GM23338 (cell line): ENCODE measurements at regions not wholly inside any gene's neighbourhood (a gene's known extent, or its start where the extent isn't known, plus 50 kb on each side); places are given as distances from the start of the nearest gene placed in this dataset.

Experiments used
- ATAC-seq: fragments of 200-7000 bp; cut with Tn5 transposase; 3 replicates; pipeline ENCODE4 v1.9.1; 2020
- DNase-seq: peaks from one replicate; pipeline ENCODE4 v3.0.0-alpha.2; 2015; ENCODE audit warnings: low spot score
- H2AFZ ChIP-seq: fragments of 200-600 bp; sonication (generic); 2 replicates; pipeline ENCODE4 v1.8.0; 2016; ENCODE audit warnings: antibody characterized with exemption, mild to moderate bottlenecking, moderate library complexity
- H3F3A ChIP-seq: fragments of 200-600 bp; sonication (generic); replicated peaks from 2 replicates; pipeline ENCODE4 v1.8.0; 2017; ENCODE audit warnings: antibody characterized with exemption, mixed run types, low read depth
- H3K27ac ChIP-seq: fragments of 200-600 bp; sonication (generic); 2 replicates; pipeline ENCODE4 v1.6.1; 2016; ENCODE audit warnings: low read depth
- H3K27me3 ChIP-seq: fragments of 200-600 bp; sonication (generic); 2 replicates; pipeline ENCODE4 v1.8.0; 2016; ENCODE audit warnings: mild to moderate bottlenecking, mixed run types, moderate library complexity; ENCODE audit not compliant: insufficient read depth
- H3K36me3 ChIP-seq: fragments of 200-600 bp; sonication (generic); 2 replicates; pipeline ENCODE4 v1.8.0; 2016; ENCODE audit warnings: mild to moderate bottlenecking; ENCODE audit not compliant: insufficient read depth
- H3K4me1 ChIP-seq: fragments of 200-600 bp; sonication (generic); 2 replicates; pipeline ENCODE4 v1.8.0; 2016; ENCODE audit warnings: mild to moderate bottlenecking, moderate library complexity; ENCODE audit not compliant: insufficient read depth
- H3K4me2 ChIP-seq: fragments of 200-600 bp; sonication (generic); 2 replicates; pipeline ENCODE4 v1.7.1; 2017; ENCODE audit warnings: mixed run types
- H3K4me3 ChIP-seq: fragments of 200-600 bp; sonication (generic); 2 replicates; pipeline ENCODE4 v1.6.1; 2016; ENCODE audit warnings: mixed run types
- H3K79me2 ChIP-seq: fragments of 200-600 bp; sonication (generic); replicated peaks from 2 replicates; pipeline ENCODE4 v1.8.0; 2017; ENCODE audit warnings: mild to moderate bottlenecking; ENCODE audit not compliant: insufficient read depth
- H3K9me2 ChIP-seq: fragments of 200-600 bp; sonication (generic); 2 replicates; pipeline ENCODE4 v1.8.0; 2017; ENCODE audit not compliant: insufficient read depth
- H4K20me1 ChIP-seq: fragments of 200-600 bp; sonication (generic); replicated peaks from 2 replicates; pipeline ENCODE4 v1.8.0; 2017; ENCODE audit warnings: mild to moderate bottlenecking; ENCODE audit not compliant: insufficient read depth
- H3K27ac Mint-ChIP-seq: 2 replicates; pipeline ENCODE4 v1.8.0; 2020; ENCODE audit warnings: inconsistent platforms, mild to moderate bottlenecking, moderate library complexity, mixed read lengths
- H3K27me3 Mint-ChIP-seq: 3 replicates; pipeline ENCODE4 v1.8.0; 2022; ENCODE audit warnings: low read depth, mild to moderate bottlenecking, moderate library complexity, mixed read lengths, inconsistent platforms; ENCODE audit not compliant: insufficient read depth, poor library complexity
- H3K36me3 Mint-ChIP-seq: 3 replicates; pipeline ENCODE4 v1.8.0; 2021; ENCODE audit warnings: low read depth, mild to moderate bottlenecking, inconsistent platforms, moderate library complexity, mixed read lengths
- H3K4me1 Mint-ChIP-seq: 3 replicates; pipeline ENCODE4 v1.8.0; 2020; ENCODE audit warnings: mild to moderate bottlenecking, inconsistent platforms, mixed read lengths
- H3K4me3 Mint-ChIP-seq: 3 replicates; pipeline ENCODE4 v1.8.0; 2021; ENCODE audit warnings: moderate library complexity, mild to moderate bottlenecking, inconsistent platforms, mixed read lengths
- H3K9me3 Mint-ChIP-seq: 3 replicates; pipeline ENCODE4 v1.8.0; 2020; ENCODE audit warnings: moderate library complexity, mild to moderate bottlenecking, inconsistent platforms, mixed read lengths
- JUNB ChIP-seq: IDR thresholded peaks from one replicate; pipeline ENCODE4 v1.6.1; 2016; ENCODE audit warnings: antibody characterized with exemption; ENCODE audit not compliant: unreplicated experiment
- ZNF331 ChIP-seq: fragments of 250-450 bp; sonication (Bioruptor Pico); IDR thresholded peaks from 2 replicates; pipeline ENCODE4 v1.5.0; 2020; ENCODE audit warnings: low read depth, mild to moderate bottlenecking, moderate library complexity
- TF ChIP-seq, protein P1 (sequence below), 2 experiments: fragments of 200-600 bp in 1 of 2; sonication (generic) in 1 of 2; conservative IDR thresholded peaks; 2 replicates each; pipeline versions ENCODE4 v1.5.1 to v1.6.1; 2016 to 2017; ENCODE audit warnings: antibody characterized with exemption in 2 of 2, low read depth in 2 of 2, mild to moderate bottlenecking in 2 of 2, moderate library complexity in 1 of 2
- TF ChIP-seq, protein P2 (sequence below): fragments of 250-450 bp; sonication (Bioruptor Pico); IDR thresholded peaks from 2 replicates; pipeline ENCODE4 v1.5.0; 2020; ENCODE audit warnings: mild to moderate bottlenecking, moderate library complexity
- TF ChIP-seq, protein P3 (sequence below): IDR thresholded peaks from 2 replicates; pipeline ENCODE4 v1.6.1; 2016; ENCODE audit warnings: antibody characterized with exemption

DNA sequence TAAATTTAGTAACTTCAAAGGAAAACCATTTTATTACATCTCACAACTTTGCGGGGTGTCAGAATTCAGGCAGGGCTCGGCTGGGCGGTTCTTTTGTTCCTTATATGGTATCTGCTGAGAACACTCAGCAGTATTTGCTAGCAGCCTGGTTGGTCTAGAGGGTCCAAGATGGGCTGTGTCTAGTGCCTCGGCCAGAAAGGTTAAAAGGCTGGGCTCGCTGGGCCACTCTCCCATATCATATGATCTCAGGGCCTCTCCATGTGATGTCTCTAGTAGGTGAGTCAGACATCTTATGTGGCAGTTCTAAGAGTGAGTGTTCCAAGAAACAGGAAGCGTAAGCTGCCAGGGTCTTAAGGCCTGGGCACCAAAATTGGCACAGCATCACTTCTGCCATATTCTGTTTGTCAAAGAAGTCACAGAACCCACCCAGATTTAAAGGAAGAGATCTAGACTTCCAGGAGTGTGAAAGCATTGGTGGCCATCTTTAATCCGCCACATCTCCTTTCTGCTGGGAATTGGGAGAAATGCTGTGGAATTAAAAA, 100.9 kb upstream of the ATP6AP2 start:
- Mint-ChIP-seq H3K4me3 (no peak overlapping the region), H3K27me3 (peaks cover 8% of the 10 kb centered on the region), H3K27ac (no peak overlapping the region), H3K4me1 (peaks cover 29% of the 10 kb centered on the region; the same call in 2 of the 3 replicates), H3K9me3 (peaks cover 3% of the 10 kb centered on the region; the same call in 1 of the 3 replicates), H3K36me3 (no peaks in the 10 kb centered on the region)
- DNase-seq = no peak
- Histone ChIP-seq H3K79me2 (no peaks in the 10 kb centered on the region), H3K9me2 (no peaks in the 10 kb centered on the region), H3K36me3 (no peaks in the 10 kb centered on the region), H3K27ac (no peak overlapping the region), H3K27me3 (no peaks in the 10 kb centered on the region), H3K4me2 (no peak overlapping the region), H3K4me3 (no peak overlapping the region), H2AFZ (no peak overlapping the region), H3F3A (no peaks in the 10 kb centered on the region), H3K4me1 (peaks cover 10% of the 10 kb centered on the region; the same call in 1 of the 2 replicates), H4K20me1 (no peaks in the 10 kb centered on the region)
- no peak for ATAC-seq
- TF ChIP-seq ZNF331 (CRISPR knock-in tag) (peak; percentile 60), JUNB (no peak)

DNA sequence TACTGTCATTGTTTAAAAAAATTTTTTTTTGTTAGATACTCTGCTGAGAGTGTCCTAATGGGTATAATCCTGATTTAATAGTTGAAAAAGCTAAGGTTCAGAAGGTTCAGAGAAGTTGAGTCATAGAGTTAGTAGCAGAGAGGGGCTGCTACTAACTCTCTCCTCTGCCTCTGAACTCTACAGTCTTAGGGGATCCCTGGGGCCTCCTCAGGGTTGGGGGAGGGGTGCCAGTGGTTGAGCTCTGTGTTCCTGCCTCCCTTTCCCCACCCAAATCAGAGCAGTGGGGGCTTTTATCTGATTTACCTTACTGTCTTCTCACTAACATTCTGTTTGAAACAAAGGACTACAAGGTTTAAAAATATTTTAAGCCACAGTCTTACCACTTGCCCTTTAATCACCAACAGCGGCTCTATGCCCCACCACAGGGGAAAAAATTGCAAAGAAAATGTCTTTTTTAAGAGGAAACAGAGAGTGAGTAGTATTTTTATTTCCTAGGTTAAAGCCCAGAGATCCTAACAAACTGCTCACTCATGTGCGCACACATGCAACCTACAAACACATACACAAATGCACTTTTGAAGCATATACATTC, 102.2 kb upstream of the ATP6AP2 start:
- Histone ChIP-seq H2AFZ (no peak overlapping the region), H4K20me1 (no peaks in the 10 kb centered on the region), H3K9me2 (no peaks in the 10 kb centered on the region), H3K27me3 (no peaks in the 10 kb centered on the region), H3K27ac (no peak overlapping the region), H3F3A (no peaks in the 10 kb centered on the region; the same call in 1 of the 2 replicates), H3K36me3 (no peaks in the 10 kb centered on the region), H3K79me2 (no peaks in the 10 kb centered on the region), H3K4me1 (peaks cover 13% of the 10 kb centered on the region; the same call in 1 of the 2 replicates), H3K4me3 (no peak overlapping the region), H3K4me2 (no peak overlapping the region)
- H3K4me3 Mint-ChIP-seq = no peak overlapping the region
- no peak for TF ChIP-seq JUNB
- TF ChIP-seq, protein P1, sequence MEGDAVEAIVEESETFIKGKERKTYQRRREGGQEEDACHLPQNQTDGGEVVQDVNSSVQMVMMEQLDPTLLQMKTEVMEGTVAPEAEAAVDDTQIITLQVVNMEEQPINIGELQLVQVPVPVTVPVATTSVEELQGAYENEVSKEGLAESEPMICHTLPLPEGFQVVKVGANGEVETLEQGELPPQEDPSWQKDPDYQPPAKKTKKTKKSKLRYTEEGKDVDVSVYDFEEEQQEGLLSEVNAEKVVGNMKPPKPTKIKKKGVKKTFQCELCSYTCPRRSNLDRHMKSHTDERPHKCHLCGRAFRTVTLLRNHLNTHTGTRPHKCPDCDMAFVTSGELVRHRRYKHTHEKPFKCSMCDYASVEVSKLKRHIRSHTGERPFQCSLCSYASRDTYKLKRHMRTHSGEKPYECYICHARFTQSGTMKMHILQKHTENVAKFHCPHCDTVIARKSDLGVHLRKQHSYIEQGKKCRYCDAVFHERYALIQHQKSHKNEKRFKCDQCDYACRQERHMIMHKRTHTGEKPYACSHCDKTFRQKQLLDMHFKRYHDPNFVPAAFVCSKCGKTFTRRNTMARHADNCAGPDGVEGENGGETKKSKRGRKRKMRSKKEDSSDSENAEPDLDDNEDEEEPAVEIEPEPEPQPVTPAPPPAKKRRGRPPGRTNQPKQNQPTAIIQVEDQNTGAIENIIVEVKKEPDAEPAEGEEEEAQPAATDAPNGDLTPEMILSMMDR (conservative IDR thresholded peaks at IDR 0.05; ENCODE audit: low read depth in 2 of 2) = no peak
- TF ChIP-seq, protein P2, sequence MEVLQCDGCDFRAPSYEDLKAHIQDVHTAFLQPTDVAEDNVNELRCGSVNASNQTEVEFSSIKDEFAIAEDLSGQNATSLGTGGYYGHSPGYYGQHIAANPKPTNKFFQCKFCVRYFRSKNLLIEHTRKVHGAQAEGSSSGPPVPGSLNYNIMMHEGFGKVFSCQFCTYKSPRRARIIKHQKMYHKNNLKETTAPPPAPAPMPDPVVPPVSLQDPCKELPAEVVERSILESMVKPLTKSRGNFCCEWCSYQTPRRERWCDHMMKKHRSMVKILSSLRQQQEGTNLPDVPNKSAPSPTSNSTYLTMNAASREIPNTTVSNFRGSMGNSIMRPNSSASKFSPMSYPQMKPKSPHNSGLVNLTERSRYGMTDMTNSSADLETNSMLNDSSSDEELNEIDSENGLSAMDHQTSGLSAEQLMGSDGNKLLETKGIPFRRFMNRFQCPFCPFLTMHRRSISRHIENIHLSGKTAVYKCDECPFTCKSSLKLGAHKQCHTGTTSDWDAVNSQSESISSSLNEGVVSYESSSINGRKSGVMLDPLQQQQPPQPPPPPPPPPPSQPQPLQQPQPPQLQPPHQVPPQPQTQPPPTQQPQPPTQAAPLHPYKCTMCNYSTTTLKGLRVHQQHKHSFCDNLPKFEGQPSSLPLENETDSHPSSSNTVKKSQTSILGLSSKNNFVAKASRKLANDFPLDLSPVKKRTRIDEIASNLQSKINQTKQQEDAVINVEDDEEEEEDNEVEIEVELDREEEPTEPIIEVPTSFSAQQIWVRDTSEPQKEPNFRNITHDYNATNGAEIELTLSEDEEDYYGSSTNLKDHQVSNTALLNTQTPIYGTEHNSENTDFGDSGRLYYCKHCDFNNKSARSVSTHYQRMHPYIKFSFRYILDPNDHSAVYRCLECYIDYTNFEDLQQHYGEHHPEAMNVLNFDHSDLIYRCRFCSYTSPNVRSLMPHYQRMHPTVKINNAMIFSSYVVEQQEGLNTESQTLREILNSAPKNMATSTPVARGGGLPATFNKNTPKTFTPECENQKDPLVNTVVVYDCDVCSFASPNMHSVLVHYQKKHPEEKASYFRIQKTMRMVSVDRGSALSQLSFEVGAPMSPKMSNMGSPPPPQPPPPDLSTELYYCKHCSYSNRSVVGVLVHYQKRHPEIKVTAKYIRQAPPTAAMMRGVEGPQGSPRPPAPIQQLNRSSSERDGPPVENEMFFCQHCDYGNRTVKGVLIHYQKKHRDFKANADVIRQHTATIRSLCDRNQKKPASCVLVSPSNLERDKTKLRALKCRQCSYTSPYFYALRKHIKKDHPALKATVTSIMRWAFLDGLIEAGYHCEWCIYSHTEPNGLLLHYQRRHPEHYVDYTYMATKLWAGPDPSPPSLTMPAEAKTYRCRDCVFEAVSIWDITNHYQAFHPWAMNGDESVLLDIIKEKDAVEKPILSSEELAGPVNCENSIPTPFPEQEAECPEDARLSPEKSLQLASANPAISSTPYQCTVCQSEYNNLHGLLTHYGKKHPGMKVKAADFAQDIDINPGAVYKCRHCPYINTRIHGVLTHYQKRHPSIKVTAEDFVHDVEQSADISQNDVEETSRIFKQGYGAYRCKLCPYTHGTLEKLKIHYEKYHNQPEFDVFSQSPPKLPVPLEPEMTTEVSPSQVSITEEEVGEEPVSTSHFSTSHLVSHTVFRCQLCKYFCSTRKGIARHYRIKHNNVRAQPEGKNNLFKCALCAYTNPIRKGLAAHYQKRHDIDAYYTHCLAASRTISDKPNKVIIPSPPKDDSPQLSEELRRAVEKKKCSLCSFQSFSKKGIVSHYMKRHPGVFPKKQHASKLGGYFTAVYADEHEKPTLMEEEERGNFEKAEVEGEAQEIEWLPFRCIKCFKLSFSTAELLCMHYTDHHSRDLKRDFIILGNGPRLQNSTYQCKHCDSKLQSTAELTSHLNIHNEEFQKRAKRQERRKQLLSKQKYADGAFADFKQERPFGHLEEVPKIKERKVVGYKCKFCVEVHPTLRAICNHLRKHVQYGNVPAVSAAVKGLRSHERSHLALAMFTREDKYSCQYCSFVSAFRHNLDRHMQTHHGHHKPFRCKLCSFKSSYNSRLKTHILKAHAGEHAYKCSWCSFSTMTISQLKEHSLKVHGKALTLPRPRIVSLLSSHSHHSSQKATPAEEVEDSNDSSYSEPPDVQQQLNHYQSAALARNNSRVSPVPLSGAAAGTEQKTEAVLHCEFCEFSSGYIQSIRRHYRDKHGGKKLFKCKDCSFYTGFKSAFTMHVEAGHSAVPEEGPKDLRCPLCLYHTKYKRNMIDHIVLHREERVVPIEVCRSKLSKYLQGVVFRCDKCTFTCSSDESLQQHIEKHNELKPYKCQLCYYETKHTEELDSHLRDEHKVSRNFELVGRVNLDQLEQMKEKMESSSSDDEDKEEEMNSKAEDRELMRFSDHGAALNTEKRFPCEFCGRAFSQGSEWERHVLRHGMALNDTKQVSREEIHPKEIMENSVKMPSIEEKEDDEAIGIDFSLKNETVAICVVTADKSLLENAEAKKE (CRISPR knock-in tag) = no peak
- TF ChIP-seq, protein P3, sequence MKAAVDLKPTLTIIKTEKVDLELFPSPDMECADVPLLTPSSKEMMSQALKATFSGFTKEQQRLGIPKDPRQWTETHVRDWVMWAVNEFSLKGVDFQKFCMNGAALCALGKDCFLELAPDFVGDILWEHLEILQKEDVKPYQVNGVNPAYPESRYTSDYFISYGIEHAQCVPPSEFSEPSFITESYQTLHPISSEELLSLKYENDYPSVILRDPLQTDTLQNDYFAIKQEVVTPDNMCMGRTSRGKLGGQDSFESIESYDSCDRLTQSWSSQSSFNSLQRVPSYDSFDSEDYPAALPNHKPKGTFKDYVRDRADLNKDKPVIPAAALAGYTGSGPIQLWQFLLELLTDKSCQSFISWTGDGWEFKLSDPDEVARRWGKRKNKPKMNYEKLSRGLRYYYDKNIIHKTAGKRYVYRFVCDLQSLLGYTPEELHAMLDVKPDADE = no peak
- ATAC-seq (no peak), DNase-seq (no peak)
- H3K27ac Mint-ChIP-seq = no peak overlapping the region
- H3K4me1 Mint-ChIP-seq = peaks cover 30% of the 10 kb centered on the region
- peaks cover 14% of the 10 kb centered on the region for H3K27me3 Mint-ChIP-seq
- H3K36me3 Mint-ChIP-seq = no peaks in the 10 kb centered on the region
- H3K9me3 Mint-ChIP-seq = peaks cover 3% of the 10 kb centered on the region; the same call in 1 of the 3 replicates
